ENCODE measurements at regions not wholly inside any gene's neighbourhood (a gene's known extent, or its start where the extent isn't known, plus 50 kb on each side); places are given as distances from the start of the nearest gene placed in this dataset.

DNA sequence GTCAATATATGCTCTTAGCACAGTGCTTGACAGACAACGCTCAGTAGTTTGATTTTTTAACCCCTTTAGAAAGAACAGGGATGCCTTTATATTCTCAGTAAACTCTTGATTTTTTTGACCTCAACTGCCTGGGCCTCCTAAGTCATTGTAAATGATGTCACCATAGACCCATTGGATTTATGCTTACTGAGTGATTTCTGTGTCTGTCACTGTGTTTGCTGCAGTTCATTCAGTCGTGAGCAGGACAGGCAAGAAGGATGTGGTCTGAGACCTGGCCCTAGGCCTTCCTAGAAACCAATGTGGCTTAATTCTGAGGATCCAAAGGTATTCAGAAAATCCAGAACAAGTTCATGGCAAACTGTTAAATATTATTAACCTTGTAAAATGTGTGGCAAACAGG, 868.1 kb downstream of the XPNPEP1 start:
- TF ChIP-seq EGR1 (IDR thresholded peaks at IDR 0.05; ENCODE audit: low read depth) (no peak), ELF1 (IDR thresholded peaks at IDR 0.05; ENCODE audit: borderline replicate concordance, low read depth) (no peak), ZFX (IDR thresholded peaks at IDR 0.05) (no peak), RAD21 (IDR thresholded peaks at IDR 0.05; ENCODE audit: low read depth) (no peak), CEBPB (IDR thresholded peaks at IDR 0.05; ENCODE audit: low read depth) (no peak), TCF7L2 (IDR thresholded peaks at IDR 0.05; ENCODE audit: borderline replicate concordance, extremely low read depth, insufficient read depth, insufficient read length) (no peak), EZH2phosphoT487 (IDR thresholded peaks at IDR 0.05; ENCODE audit: borderline replicate concordance) (no peak), POLR2AphosphoS5 (IDR thresholded peaks at IDR 0.05; ENCODE audit: low read depth, low read length) (no peak), ZBTB33 (IDR thresholded peaks at IDR 0.05; ENCODE audit: extremely low read depth, insufficient replicate concordance, low read length) (no peak), SP1 (IDR thresholded peaks at IDR 0.05; ENCODE audit: low read depth) (no peak), YY1 (IDR thresholded peaks at IDR 0.05; ENCODE audit: extremely low read depth, insufficient replicate concordance, low read depth, low read length) (no peak), POLR2A (IDR thresholded peaks at IDR 0.05; ENCODE audit: borderline replicate concordance, extremely low read depth, insufficient read depth, insufficient read length) (no peak), REST (IDR thresholded peaks at IDR 0.05; ENCODE audit: low read depth) (no peak), ZNF274 (IDR thresholded peaks at IDR 0.05; ENCODE audit: low read depth, low read length) (no peak), FOSL1 (IDR thresholded peaks at IDR 0.05; ENCODE audit: low read depth) (no peak), SRF (IDR thresholded peaks at IDR 0.05; ENCODE audit: low read depth) (no peak), JUND (IDR thresholded peaks at IDR 0.05) (no peak)
- TF ChIP-seq, protein P1, sequence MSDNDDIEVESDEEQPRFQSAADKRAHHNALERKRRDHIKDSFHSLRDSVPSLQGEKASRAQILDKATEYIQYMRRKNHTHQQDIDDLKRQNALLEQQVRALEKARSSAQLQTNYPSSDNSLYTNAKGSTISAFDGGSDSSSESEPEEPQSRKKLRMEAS (IDR thresholded peaks at IDR 0.05) = no peak
- TF ChIP-seq, protein P2, sequence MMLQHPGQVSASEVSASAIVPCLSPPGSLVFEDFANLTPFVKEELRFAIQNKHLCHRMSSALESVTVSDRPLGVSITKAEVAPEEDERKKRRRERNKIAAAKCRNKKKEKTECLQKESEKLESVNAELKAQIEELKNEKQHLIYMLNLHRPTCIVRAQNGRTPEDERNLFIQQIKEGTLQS (IDR thresholded peaks at IDR 0.05) = no peak
- TF ChIP-seq, protein P3, sequence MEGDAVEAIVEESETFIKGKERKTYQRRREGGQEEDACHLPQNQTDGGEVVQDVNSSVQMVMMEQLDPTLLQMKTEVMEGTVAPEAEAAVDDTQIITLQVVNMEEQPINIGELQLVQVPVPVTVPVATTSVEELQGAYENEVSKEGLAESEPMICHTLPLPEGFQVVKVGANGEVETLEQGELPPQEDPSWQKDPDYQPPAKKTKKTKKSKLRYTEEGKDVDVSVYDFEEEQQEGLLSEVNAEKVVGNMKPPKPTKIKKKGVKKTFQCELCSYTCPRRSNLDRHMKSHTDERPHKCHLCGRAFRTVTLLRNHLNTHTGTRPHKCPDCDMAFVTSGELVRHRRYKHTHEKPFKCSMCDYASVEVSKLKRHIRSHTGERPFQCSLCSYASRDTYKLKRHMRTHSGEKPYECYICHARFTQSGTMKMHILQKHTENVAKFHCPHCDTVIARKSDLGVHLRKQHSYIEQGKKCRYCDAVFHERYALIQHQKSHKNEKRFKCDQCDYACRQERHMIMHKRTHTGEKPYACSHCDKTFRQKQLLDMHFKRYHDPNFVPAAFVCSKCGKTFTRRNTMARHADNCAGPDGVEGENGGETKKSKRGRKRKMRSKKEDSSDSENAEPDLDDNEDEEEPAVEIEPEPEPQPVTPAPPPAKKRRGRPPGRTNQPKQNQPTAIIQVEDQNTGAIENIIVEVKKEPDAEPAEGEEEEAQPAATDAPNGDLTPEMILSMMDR (IDR thresholded peaks at IDR 0.05 in 2 of 3, conservative IDR thresholded peaks at IDR 0.05 in 1 of 3; ENCODE audit: borderline replicate concordance in 1 of 3, insufficient read depth in 1 of 3, low read depth in 2 of 3, low read length in 2 of 3) = no peak
- H3K27me3 ChIP-seq (ENCODE audit: insufficient read depth, low read length) = no peaks in the 10 kb centered on the region
- H3K36me3 ChIP-seq (ENCODE audit: control insufficient read depth in 1 of 2, insufficient read depth in 2 of 2, low read length in 2 of 2) = no peaks in the 10 kb centered on the region
- no peaks in the 10 kb centered on the region for H4K20me1 ChIP-seq (ENCODE audit: insufficient read depth)
- H3K4me1 ChIP-seq (ENCODE audit: control insufficient read depth in 1 of 2, insufficient read depth in 2 of 2, low read length in 2 of 2) = no peaks in the 10 kb centered on the region
- H3K9me3 ChIP-seq (ENCODE audit: control insufficient read depth in 1 of 2, insufficient read depth in 1 of 2, low read depth in 1 of 2, low read length in 2 of 2) = peaks cover 31 to 37% of the 10 kb centered on the region in 2 experiments; a peak in 2 of 4 replicates
- CTCF ChIA-PET = no interaction called here
- H2AFZ ChIP-seq (ENCODE audit: low read depth, low read length, poor library complexity, severe bottlenecking) = no peak overlapping the region
- no peaks in the 10 kb centered on the region for H3K79me2 ChIP-seq (ENCODE audit: insufficient read depth, low read length)
- POLR2A ChIA-PET = no interaction called here
- intact Hi-C loops (cut with micrococcal nuclease) = no loop called here
- no TSS peak for BruUV-seq (replicated peaks)
- no peak overlapping the region for H3K9ac ChIP-seq (ENCODE audit: low read length)
- no peak overlapping the region for H3K4me3 ChIP-seq (replicated peaks in 1 of 2; ENCODE audit: low read depth in 1 of 2, low read length in 2 of 2)
- H3K4me2 ChIP-seq (ENCODE audit: low read length) = no peak overlapping the region
- H3K27ac ChIP-seq (ENCODE audit: low read depth, low read length) = no peak overlapping the region
- DNase-seq (ENCODE audit: low read depth, low spot score) = no peak
- RAD21 ChIA-PET (ENCODE audit: low non-redundant PET in 1 of 2, low total read pairs in 2 of 2, uncharacterized antibody in 2 of 2, unreplicated experiment in 2 of 2) = no interaction called here
- ATAC-seq = no peak
- H3K9me2 ChIP-seq (ENCODE audit: insufficient read depth) = no peaks in the 10 kb centered on the region

All from HCT116 (cell line).